ENCODE measurements at regions not wholly inside any gene's neighbourhood (a gene's known extent, or its start where the extent isn't known, plus 50 kb on each side); places are given as distances from the start of the nearest gene placed in this dataset.

DNA sequence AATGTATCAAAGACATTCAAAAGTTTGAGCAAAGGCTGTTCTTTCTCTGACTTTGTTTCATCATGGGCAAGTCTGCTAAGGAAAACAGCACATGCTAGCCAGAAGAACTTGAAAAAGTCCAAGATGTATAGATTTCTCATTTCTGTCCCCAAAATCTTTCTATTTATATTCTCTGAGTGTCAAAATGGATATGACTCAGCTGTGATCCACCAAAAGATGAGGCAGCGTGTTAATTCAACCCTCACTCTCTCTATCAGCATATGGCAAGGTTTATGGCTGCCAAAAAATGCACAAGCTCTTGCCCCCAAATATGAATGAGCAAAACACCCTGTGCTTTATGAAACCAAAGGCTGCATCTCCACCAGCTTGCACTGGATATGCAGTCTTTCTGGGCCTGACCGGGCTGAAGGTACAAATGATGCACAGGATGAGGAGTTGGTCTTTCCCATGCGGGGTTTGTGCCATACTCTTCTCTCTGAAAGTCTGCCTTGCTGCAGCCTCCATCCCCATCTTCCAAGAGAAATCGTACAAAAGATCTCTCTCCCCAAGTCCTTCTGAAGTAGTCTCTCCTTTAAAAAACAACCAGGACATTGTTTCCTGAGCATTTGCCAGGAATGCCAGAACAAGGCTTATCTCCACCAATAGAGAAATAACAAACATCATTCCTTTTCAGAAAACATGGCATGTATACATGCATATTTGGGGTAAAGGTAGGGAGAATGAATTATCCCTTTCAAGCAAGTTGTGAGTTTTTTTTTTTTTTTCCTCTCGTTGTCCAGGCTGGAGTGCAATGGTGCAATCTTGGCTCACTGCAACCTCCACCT lies 203.4 kb downstream of the TMX1 start:
- Histone ChIP-seq H4K20me1 (ENCODE audit: insufficient read depth) (no peaks in the 10 kb centered on the region), H3K4me2 (ENCODE audit: low read length) (no peak overlapping the region), H3K4me3 (replicated peaks in 1 of 2; ENCODE audit: low read depth in 1 of 2, low read length in 2 of 2) (no peak overlapping the region), H2AFZ (ENCODE audit: low read depth, low read length, poor library complexity, severe bottlenecking) (no peak overlapping the region), H3K9me2 (ENCODE audit: insufficient read depth) (no peaks in the 10 kb centered on the region), H3K4me1 (ENCODE audit: control insufficient read depth in 1 of 2, insufficient read depth in 2 of 2, low read length in 2 of 2) (no peaks in the 10 kb centered on the region; a peak in 1 of 4 replicates), H3K36me3 (ENCODE audit: control insufficient read depth in 1 of 2, insufficient read depth in 2 of 2, low read length in 2 of 2) (no peaks in the 10 kb centered on the region), H3K79me2 (ENCODE audit: insufficient read depth, low read length) (no peaks in the 10 kb centered on the region), H3K9ac (ENCODE audit: low read length) (no peak overlapping the region), H3K27me3 (ENCODE audit: insufficient read depth, low read length) (0 out of 2 replicates have a peak, but pooled peaks cover 4% of the 10 kb centered on the region), H3K9me3 (ENCODE audit: control insufficient read depth in 1 of 2, insufficient read depth in 1 of 2, low read depth in 1 of 2, low read length in 2 of 2) (no peaks in the 10 kb centered on the region), H3K27ac (ENCODE audit: low read depth, low read length) (no peak overlapping the region)
- RAD21 ChIA-PET (ENCODE audit: low non-redundant PET in 1 of 2, low total read pairs in 2 of 2, uncharacterized antibody in 2 of 2, unreplicated experiment in 2 of 2): no interaction called here
- TF ChIP-seq RAD21 (IDR thresholded peaks at IDR 0.05; ENCODE audit: low read depth) (no peak), EZH2 (IDR thresholded peaks at IDR 0.05) (no peak), CEBPB (IDR thresholded peaks at IDR 0.05; ENCODE audit: low read depth) (no peak), EZH2phosphoT487 (IDR thresholded peaks at IDR 0.05; ENCODE audit: borderline replicate concordance) (no peak), SP1 (IDR thresholded peaks at IDR 0.05; ENCODE audit: low read depth) (no peak), YY1 (IDR thresholded peaks at IDR 0.05; ENCODE audit: extremely low read depth, insufficient replicate concordance, low read depth, low read length) (no peak), SIN3A (IDR thresholded peaks at IDR 0.05; ENCODE audit: low read depth) (no peak), SRF (IDR thresholded peaks at IDR 0.05; ENCODE audit: low read depth) (no peak), POLR2A (IDR thresholded peaks at IDR 0.05; ENCODE audit: borderline replicate concordance, extremely low read depth, insufficient read depth, insufficient read length) (no peak)
- TF ChIP-seq, protein P1, sequence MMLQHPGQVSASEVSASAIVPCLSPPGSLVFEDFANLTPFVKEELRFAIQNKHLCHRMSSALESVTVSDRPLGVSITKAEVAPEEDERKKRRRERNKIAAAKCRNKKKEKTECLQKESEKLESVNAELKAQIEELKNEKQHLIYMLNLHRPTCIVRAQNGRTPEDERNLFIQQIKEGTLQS (IDR thresholded peaks at IDR 0.05): no peak
- POLR2A ChIA-PET: no interaction called here
- CTCF ChIA-PET: no interaction called here
- ATAC-seq (no peak), DNase-seq (ENCODE audit: low read depth, low spot score) (no peak)
- intact Hi-C loops (cut with micrococcal nuclease): no loop called here
- no TSS peak for BruUV-seq (replicated peaks)
